Fibroblast of upper back skin (primary cell): ENCODE measurements at regions not wholly inside any gene's neighbourhood (a gene's known extent, or its start where the extent isn't known, plus 50 kb on each side); places are given as distances from the start of the nearest gene placed in this dataset.

ENCODE experiments used
- DNase-seq: peaks from one replicate; pipeline ENCODE4 v3.0.0-alpha.2; 2013

GRCh38 chr12:82149045-82149444 is 209.1 kb downstream of the CCDC59 start:
- DNase-seq, result no peak

GRCh38 chr12:82146740-82147139 is 211.4 kb downstream of the CCDC59 start:
- no peak for DNase-seq

GRCh38 chr12:82144505-82144904 is 213.7 kb downstream of the CCDC59 start:
- no peak for DNase-seq

GRCh38 chr12:82132390-82132789 is 225.8 kb downstream of the CCDC59 start:
- DNase-seq, result no peak

- DNase-seq, result no peak
Measured at GRCh38 chr12:82130762-82131161, 227.4 kb downstream of the CCDC59 start.

GRCh38 chr12:82124711-82125380 is 233.3 kb downstream of the CCDC59 start:
- DNase-seq, result no peak

GRCh38 chr12:82121545-82121944 is 236.6 kb downstream of the CCDC59 start:
- DNase-seq, result no peak

- no peak for DNase-seq
Measured at GRCh38 chr12:82120901-82121300, 237.3 kb downstream of the CCDC59 start.

- no peak for DNase-seq
Measured at GRCh38 chr12:82109243-82109642, 248.9 kb downstream of the CCDC59 start.

- DNase-seq, result no peak
Measured at GRCh38 chr12:82108615-82109014, 249.6 kb downstream of the CCDC59 start.

- no peak for DNase-seq
Measured at GRCh38 chr12:82099216-82099615, 259.0 kb downstream of the CCDC59 start.

GRCh38 chr12:82097877-82098276 is 260.3 kb downstream of the CCDC59 start:
- DNase-seq, result no peak

- DNase-seq, result no peak
Measured at GRCh38 chr12:82097438-82097837, 260.7 kb downstream of the CCDC59 start.

GRCh38 chr12:82090165-82090564 is 268.0 kb downstream of the CCDC59 start:
- no peak for DNase-seq

GRCh38 chr12:82089369-82090121 is 268.6 kb downstream of the CCDC59 start:
- no peak for DNase-seq

GRCh38 chr12:82082501-82082900 is 275.7 kb downstream of the CCDC59 start:
- no peak for DNase-seq

- DNase-seq, result no peak
Measured at GRCh38 chr12:82069931-82070514, 288.2 kb downstream of the CCDC59 start.

- DNase-seq, result no peak
Measured at GRCh38 chr12:82058197-82058596, 299.0 kb upstream of the PPFIA2 start.

GRCh38 chr12:82057770-82058169 is 298.6 kb upstream of the PPFIA2 start:
- DNase-seq, result no peak

GRCh38 chr12:82055391-82055790 is 296.2 kb upstream of the PPFIA2 start:
- DNase-seq, result no peak

GRCh38 chr12:82054566-82054965 is 295.4 kb upstream of the PPFIA2 start:
- no peak for DNase-seq

- DNase-seq, result no peak
Measured at GRCh38 chr12:82047446-82047845, 288.3 kb upstream of the PPFIA2 start.

GRCh38 chr12:82040987-82041743 is 282.0 kb upstream of the PPFIA2 start:
- DNase-seq, result no peak
